RPMI7951 (cell line): ENCODE measurements at regions not wholly inside any gene's neighbourhood (a gene's known extent, or its start where the extent isn't known, plus 50 kb on each side); places are given as distances from the start of the nearest gene placed in this dataset.
"Not testable (repeated sequence)": the region's sequence is repeated elsewhere in the genome, so short reads cannot be mapped to it uniquely, and the experiment has no call there.

Source experiments
- DNase-seq: peaks from one replicate; pipeline ENCODE4 v3.0.0-alpha.2; 2012; ENCODE audit warnings: low read depth

DNA sequence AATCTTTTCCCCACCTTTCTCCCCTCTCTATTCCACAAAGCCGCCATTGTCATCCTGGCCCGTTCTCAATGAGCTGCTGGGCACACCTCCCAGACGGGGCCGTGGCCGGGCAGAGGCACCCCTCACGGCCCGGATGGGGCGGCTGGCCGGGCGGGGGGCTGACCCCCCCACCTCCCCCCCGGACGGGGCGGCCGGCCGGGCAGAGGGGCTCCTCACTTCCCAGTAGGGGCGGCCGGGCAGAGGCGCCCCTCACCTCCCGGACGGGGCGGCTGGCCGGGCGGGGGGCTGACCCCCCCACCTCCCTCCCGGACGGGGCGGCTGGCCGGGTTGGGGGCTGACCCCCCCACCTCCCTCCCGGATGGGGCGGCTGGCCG, 85.6 kb downstream of the OR2B2 start:
- not testable (repeated sequence) for DNase-seq

DNA sequence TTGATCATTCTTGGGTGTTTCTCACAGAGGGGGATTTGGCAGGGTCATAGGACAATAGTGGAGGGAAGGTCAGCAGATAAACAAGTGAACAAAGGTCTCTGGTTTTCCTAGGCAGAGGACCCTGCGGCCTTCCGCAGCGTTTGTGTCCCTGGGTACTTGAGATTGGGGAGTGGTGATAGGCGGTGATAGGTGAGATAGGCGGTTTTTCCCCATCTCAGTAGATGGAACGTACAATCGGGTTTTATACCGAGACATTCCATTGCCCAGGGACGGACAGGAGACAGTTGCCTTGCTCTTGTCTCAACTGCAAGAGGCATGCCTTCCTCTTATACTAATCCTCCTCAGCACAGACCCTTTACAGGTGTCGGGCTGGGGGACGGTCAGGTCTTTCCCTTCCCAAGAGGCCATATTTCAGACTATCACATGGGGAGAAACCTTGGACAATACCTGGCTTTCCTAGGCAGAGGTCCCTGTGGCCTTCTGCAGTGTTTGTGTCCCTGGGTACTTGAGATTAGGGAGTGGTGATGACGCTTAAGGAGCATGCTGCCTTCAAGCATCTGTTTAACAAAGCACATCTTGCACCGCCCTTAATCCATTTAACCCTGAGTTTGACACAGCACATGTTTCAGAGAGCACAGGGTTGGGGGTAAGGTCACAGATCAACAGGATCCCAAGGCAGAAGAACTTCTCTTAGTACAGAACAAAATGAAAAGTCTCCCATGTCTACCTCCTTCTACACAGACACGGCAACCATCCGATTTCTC, 86.2 kb downstream of the OR2B2 start:
- DNase-seq: not testable (repeated sequence)

DNA sequence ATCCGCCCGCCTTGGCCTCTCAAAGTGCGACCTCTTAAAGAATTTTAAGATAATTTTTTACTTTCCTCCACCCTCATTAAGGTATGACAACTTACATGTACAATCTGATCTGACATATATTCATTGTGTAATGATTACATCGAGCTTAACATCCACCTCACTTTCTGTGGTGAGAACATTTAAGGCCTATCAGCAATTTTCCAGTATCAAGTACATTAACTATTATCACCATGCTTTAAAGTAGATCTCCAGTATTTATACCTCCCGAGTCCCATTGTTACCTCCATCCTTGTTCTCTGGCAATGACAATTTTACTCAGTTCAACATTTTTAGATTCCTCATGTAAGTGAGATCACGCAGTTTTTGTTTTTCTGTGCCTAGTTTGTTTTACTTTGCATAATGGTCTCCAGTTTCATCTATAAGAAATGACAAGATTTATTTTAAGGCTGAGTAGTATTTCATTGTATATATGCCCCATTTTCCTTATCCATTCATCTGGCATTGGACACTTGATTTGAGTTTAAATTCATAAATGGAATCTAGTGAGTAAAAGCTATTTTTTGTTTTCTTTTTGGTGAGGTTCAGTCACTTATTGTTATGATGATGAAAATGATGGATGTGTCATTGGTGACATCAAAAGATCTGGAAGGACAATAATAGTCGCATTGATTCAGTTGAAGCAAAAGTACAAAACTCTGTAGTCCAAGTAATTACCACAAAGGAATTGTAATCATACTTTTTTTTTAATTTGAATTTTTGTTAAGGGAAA, 87.0 kb downstream of the OR2B2 start:
- DNase-seq: no peak

DNA sequence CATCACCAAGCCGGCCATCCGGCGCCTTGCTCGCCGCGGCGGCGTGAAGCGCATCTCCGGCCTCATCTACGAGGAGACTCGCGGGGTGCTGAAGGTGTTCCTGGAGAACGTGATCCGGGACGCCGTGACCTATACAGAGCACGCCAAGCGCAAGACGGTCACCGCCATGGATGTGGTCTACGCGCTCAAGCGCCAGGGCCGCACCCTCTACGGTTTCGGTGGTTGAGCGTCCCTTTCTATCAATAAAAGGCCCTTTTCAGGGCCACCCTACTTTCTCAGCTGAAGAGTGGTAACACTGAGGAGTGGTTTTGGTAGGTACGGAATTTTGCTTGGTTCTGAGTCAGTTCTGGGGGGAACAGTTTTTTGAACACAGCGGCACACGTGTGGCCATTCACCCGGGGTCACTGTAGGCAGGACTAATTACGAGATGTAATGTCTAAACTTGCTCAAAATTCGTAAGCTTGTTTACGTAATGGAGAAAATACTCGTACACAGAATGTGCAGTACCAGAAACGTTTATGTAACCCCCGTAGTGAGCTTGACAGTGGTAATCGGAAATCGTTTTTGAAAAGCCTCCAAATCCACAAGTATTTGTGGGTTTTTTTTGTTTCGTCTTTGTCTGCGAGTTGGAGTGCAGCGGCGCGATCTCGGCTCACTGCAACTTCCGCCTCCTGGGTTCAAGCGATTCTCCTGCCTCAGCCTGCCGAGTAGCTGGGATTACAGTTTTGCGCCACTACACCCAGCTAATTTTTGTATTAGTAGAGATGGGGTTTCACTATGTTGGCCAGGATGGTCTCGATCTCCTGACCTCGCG, 87.8 kb downstream of the OR2B2 start:
- peak; percentile 73 for DNase-seq

DNA sequence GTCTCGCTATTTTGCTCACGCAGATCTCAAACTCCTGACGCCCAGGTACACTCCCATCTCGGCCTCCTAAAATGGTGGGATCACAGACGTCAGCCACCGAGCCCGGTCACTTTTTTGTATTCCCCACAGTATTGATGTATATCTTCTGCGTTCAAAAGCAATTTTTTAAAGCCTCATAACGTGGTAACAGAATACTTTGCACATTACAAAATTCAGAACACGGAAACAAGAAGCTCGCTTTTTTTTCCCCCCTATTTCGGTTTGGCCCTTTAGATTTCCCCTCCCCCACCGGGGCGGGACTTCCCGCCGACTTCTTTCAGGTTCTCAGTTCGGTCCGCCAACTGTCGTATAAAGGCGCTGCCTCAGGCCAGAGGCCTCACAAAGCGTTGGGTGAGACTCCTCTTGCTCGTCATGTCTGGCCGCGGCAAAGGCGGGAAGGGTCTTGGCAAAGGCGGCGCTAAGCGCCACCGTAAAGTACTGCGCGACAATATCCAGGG, 88.4 kb downstream of the OR2B2 start:
- peak; percentile 75 for DNase-seq

DNA sequence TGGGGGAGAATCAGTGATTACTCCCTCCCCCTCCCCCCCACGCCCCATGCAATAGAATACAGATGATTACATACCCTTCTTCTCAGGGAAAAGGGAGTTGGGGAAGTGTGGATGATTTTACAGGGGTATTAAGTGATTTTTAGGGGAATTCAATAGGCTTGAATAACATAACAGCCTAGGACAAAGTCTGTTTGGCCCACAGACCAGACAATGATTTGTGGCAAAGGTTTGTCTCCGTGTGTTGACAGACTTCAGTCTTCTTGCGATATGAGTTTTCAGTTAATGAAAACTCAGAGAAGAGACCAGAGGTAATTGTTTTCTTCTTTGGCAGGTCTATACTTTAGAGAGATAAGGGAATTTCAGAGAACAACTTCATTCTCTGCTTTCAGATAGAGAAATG, 95.3 kb downstream of the OR2B2 start:
- no peak for DNase-seq

DNA sequence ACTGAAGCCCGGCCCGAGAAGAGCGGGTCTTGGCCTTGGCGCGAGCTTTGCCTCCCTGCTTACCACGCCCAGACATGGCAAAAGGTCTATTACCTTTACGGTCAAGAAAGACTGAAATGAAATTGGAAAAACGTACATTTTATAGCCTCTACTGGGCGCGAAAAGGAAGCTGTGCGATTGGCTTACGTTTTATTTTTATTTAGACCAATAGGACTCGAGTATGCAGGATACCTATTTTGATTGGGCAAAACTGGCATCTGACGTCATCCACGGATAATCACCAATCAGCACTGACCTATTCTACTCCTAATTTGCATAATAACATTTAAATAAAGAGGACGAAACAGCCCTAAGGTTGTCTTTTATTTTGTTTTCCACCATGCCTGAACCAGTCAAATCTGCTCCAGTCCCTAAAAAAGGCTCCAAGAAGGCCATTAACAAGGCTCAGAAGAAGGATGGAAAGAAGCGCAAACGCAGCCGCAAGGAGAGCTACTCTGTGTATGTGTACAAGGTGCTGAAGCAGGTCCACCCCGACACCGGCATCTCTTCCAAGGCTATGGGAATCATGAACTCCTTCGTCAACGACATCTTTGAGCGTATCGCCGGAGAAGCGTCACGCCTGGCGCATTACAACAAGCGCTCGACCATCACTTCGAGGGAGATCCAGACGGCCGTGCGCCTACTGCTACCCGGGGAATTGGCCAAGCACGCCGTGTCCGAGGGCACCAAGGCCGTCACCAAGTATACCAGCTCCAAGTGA, 97.4 kb downstream of the OR2B2 start:
- DNase-seq: peak; percentile 97

DNA sequence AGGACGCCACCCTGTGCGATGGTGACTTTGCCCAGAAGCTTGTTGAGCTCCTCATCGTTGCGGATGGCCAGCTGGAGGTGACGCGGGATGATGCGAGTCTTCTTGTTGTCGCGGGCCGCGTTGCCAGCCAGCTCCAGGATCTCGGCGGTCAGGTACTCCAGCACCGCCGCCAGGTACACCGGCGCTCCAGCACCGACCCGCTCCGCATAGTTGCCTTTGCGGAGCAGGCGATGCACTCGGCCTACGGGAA, 97.9 kb downstream of the OR2B2 start:
- DNase-seq: not testable (repeated sequence)

DNA sequence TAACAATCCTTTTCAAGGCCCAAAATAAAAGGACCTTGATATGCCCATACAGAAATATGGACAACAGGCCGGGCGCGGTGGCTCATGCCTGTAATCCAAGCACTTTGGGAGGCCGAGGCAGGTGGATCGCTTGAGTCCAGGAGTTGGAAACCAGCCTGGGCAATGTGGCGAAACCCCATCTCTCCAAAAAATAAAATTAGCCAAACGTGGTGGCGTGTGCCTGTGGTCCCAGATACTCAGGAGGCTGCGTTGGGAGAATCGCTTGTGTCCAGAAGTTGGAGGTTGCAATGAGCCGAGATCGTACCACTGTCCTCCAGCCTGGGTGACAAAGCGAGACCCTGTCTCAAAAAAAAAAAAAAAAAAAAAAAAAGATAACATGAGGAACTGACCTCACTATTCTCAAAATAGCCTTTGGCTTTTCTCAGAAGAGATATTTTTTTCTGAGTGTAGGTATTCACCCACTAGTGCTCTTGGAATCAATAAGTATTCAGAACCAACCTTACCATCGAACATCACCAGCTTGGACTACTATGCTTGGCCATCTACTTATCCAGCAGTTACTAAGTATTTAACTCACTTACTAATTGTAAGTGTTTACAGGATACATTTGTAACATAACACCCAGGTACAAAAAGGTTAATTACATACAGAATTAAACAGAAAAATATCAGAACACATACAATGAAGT, 99.2 kb downstream of the OR2B2 start:
- DNase-seq: no peak

DNA sequence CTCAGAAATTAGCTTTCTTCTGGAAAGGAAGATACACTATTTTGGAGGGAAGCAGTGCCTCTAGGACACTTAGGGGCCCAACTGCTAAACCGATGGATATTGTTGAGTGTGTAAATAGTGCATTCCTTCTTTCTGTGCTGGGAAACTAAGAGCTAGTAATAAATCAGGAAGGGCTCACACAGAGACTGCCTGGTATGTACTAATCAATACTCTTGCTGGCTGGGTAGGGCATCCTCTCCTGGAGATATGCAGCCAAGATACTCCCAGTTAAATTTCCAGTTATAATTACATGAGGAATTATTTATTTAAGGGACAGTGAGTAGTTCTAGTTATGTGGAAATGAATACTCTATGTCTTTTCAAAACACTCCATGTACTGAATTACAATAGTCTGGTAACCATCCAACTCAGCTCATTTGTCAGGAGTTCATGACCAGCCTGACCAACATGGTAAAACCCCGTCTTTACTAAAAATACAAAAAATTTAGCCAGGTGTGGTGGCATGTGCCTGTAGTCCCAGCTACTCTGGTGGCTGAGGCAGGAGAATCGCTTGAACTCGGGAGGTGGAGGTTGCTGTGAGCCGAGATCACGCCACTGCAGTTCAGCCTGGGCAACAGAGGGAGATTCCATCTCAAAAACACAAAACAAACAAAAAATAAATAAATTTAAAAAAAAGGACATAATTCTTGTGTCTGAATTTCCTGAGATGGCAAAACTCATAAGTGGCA, 100.0 kb downstream of the OR2B2 start:
- DNase-seq: no peak

DNA sequence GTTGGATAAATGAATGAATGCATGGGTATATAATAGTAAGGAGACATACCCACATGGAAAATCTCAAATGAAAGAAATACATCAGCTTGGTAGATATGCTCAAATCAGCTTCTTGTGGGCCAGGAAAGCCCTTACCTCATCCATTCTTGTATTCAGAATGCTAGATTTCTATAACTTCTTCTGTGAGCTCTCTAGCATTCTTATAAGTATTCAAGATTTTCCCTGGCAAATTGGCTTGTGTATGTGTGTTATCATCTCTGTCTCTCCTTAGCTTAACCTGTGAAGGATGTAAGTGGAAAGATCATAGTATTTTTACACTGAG, 100.8 kb downstream of the OR2B2 start:
- peak; percentile 29 for DNase-seq

DNA sequence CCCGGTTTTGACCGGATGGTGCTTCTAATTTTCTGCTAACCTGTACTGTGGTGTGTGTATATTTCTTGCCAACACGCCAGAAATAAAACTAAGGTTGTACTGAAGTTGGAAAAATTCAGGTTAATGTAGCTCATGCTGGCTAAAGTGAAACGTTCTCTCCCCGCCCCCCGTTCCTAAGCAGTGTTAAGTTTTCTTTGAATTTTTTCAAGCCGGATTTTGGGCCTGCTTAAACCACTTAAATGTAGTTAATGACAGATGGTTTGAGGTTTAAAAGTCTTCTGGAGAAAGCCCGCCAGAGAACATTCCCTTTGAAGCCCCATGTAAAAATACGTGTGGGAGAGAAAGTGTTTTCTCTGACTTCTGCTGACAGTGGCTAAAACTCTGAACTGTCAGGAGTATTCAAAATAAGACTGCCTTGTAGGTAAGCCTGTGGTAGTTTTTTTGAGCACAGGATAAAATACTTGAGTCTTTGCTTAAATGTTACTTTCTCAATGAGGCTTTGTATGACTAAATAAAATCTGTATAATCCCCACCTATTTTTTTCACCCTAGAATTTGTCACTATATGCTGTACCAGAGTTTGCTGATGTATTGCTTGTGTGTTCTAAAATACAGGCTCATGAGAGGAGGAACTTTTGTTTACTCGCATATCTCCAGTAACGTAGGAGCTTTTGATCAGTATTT, 101.3 kb downstream of the OR2B2 start:
- DNase-seq: peak; percentile 33

DNA sequence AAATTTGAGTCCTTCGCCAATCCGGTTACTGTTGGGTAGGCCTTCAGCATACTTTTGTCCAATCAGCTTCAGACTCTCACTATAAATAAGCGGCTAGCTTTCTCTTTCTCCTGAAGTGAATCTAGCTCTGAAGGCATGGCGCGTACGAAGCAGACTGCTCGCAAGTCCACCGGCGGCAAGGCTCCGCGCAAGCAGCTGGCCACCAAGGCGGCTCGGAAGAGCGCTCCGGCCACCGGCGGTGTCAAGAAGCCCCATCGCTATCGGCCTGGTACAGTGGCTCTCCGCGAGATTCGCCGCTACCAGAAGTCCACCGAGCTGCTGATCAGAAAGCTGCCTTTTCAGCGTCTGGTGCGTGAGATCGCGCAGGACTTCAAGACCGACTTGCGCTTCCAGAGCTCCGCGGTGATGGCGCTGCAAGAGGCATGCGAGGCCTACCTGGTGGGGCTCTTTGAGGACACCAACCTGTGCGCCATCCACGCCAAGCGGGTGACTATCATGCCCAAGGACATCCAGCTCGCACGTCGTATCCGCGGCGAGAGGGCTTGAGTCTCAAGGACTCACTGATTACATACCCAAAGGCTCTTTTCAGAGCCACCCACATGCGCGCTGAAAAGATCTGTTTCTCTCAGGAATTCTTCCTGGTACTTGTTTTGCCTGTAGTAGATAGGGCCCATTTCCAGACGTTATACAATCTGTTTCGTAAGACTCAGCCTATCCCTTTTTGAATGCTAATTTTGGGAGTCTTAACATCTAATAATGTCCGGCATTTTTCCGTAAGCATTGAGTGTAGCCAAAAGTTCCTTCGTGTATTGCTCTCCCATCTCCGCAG, 102.0 kb downstream of the OR2B2 start:
- peak; percentile 99 for DNase-seq

DNA sequence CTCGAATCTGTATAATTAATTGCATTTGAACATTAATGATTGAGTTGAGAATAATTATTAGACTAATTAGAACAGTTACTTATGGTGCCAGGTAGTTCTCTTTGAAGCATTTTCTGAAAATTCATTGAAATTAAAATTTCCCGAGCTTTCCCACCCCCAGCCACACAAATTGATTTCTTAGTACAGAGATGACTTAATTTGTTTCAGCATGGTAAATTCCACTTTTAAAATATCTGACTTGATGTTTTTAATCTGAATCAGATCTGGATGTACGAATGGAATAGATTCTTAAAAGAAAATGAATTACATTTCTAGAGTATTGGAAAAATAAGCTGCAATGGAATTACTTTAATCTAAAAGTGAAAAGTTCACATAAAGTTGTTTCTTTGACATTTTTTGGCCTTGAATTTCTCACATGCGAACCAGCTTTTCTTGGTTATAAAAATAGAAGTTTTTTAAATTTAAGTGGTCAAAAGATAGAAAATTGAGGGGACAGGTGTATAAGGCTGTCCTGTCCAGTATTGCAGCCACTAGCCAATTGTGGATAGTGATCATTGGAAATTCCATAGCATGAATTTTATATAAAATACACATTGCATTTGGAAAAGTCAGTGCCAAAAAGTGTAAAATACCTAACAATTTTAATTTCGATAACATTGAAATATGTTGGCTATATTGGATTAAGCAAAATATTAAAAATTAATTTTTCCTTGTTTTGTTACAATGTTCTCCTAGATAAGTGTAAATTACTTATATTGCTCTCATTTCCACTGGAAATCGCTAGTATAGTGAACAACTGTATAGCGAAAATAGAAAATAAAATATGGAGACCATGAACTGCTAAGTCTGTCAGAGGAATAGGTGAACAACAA, 102.9 kb downstream of the OR2B2 start:
- DNase-seq: no peak

DNA sequence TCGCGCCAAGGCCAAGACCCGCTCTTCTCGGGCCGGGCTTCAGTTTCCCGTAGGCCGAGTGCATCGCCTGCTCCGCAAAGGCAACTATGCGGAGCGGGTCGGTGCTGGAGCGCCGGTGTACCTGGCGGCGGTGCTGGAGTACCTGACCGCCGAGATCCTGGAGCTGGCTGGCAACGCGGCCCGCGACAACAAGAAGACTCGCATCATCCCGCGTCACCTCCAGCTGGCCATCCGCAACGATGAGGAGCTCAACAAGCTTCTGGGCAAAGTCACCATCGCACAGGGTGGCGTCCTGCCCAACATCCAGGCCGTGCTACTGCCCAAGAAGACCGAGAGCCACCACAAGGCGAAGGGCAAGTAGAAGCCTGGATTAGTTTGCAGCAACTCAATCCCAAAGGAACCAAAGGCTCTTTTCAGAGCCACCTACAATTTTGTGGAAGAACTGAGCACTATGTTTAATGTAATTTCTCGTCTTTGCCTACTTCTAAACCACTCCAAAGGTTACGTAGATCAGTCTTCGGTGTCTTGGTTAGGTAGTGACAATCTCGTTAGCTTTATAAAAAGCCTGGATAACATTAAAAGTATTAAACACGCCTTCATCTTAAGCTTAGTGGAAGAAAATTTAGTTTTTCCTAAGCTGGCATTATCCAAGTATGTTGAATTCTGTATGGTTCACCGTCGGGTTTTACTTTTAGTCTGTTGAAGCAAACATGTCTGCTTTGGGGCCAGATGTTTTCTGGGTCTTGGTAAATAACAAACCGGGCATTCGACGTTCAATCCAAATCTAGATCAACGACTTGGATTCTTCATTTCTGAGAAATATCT, 103.7 kb downstream of the OR2B2 start:
- DNase-seq: peak; percentile 73

DNA sequence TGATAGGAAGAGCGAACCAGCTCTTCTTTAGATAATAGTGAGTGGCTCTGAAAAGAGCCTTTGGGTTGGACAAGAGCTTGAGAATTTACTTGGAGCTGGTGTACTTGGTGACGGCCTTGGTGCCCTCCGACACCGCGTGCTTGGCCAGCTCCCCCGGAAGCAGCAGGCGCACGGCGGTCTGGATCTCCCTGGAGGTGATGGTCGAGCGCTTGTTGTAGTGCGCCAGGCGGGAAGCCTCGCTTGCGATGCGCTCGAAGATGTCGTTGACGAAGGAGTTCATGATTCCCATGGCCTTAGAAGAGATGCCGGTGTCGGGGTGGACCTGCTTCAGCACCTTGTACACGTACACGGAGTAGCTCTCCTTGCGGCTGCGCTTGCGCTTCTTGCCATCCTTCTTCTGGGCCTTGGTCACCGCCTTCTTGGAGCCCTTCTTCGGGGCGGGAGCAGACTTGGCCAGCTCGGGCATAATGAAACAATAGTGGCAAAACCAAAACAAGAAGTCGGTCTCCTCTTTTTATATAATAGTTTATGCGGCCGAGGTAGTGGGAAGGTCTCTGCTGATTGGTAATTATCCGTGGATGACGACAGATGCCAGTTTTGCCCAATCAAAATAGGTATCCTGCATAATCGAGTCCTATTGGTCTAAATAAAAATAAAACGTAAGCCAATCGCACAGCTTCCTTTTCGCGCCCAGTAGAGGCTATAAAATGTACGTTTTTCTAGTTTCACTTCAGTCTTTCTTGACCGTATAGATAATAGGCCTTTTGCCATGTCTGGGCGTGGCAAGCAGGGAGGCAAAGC, 104.6 kb downstream of the OR2B2 start:
- peak; percentile 99 for DNase-seq
